T-cell (primary cell): ENCODE measurements at regions not wholly inside any gene's neighbourhood (a gene's known extent, or its start where the extent isn't known, plus 50 kb on each side); places are given as distances from the start of the nearest gene placed in this dataset.

Source experiments
- ATAC-seq, 4 experiments: fragments of 200-7000 bp in 3 of 4; fragments of 150-1000 bp in 1 of 4; cut with Tn5 transposase; replicated peaks in 1 of 4; 1 replicate in 3 of 4; 2 replicates in 1 of 4; pipeline ENCODE4 v1.10.0; 2021; ENCODE audit warnings: moderate library complexity in 3 of 4, mild to moderate bottlenecking in 2 of 4, moderate number of reproducible peaks in 1 of 4
- CTCF ChIA-PET, 2 donors: fragments of 300-600 bp; sonication (Branson Sonifier 250); formaldehyde crosslinking; loops; one replicate each; lab custom pipeline; 2022; ENCODE audit warnings: antibody characterized with exemption in 2 of 2; lab: Charles Lee
- POLR2A ChIA-PET, 2 donors: fragments of 300-600 bp; sonication (Branson Sonifier 250); formaldehyde crosslinking; loops; one replicate each; lab custom pipeline; 2022; ENCODE audit warnings: antibody characterized with exemption in 2 of 2; lab: Charles Lee
- DNase-seq, 35 experiments: peaks; one replicate each; pipeline versions ENCODE4 v3.0.0 to v3.0.0-alpha.2; 2013 to 2023
- H3K27ac ChIP-seq: one replicate; pipeline ENCODE4 v1.5.1; 2013; ENCODE audit warnings: low read length
- H3K27me3 ChIP-seq, 2 experiments: replicated peaks in 1 of 2; 1 replicate in 1 of 2; 2 replicates in 1 of 2; pipeline versions ENCODE4 v1.6.1 to v1.7.0; 2013; ENCODE audit warnings: low read length in 1 of 2, mixed read lengths in 1 of 2; ENCODE audit not compliant: control insufficient read depth in 2 of 2, insufficient read depth in 2 of 2; ENCODE audit errors: extremely low read depth in 1 of 2
- H3K36me3 ChIP-seq, 2 donors: 1 replicate in 1 of 2; 2 replicates in 1 of 2; pipeline versions ENCODE4 v1.6.1 to v1.7.0; 2013; ENCODE audit warnings: low read length in 1 of 2; ENCODE audit not compliant: control insufficient read depth in 2 of 2, insufficient read depth in 1 of 2; ENCODE audit errors: extremely low read depth in 1 of 2
- H3K4me1 ChIP-seq, 2 experiments: 1 replicate in 1 of 2; 2 replicates in 1 of 2; pipeline versions ENCODE4 v1.6.1 to v1.7.0; 2013; ENCODE audit warnings: low read length in 2 of 2, mixed read lengths in 1 of 2; ENCODE audit not compliant: insufficient read depth in 2 of 2, control insufficient read depth in 1 of 2; ENCODE audit errors: extremely low read depth in 1 of 2
- H3K4me3 ChIP-seq, 2 donors: 1 replicate in 1 of 2; 2 replicates in 1 of 2; pipeline versions ENCODE4 v1.5.1 to v1.7.0; 2013; ENCODE audit warnings: mild to moderate bottlenecking in 2 of 2, low read length in 1 of 2, moderate library complexity in 1 of 2; ENCODE audit not compliant: control insufficient read depth in 1 of 2; ENCODE audit errors: extremely low read depth in 1 of 2
- H3K9me3 ChIP-seq: 2 replicates; pipeline ENCODE4 v1.7.0; 2013
- H3K27ac Mint-ChIP-seq, 2 donors: one replicate each; pipeline ENCODE4 v1.8.0; 2020 to 2021; ENCODE audit warnings: mild to moderate bottlenecking in 2 of 2, mixed read lengths in 2 of 2
- H3K27me3 Mint-ChIP-seq, 2 donors: one replicate each; pipeline ENCODE4 v1.8.0; 2021 to 2022; ENCODE audit warnings: mixed read lengths in 2 of 2
- H3K36me3 Mint-ChIP-seq: one replicate; pipeline ENCODE4 v1.8.0; 2021; ENCODE audit warnings: mixed read lengths
- H3K4me1 Mint-ChIP-seq, 3 donors: one replicate each; pipeline ENCODE4 v1.8.0; 2020 to 2022; ENCODE audit warnings: mixed read lengths in 3 of 3, mild to moderate bottlenecking in 1 of 3
- H3K4me3 Mint-ChIP-seq, 3 donors: one replicate each; pipeline ENCODE4 v1.8.0; 2020 to 2022; ENCODE audit warnings: mild to moderate bottlenecking in 3 of 3, mixed read lengths in 3 of 3, moderate library complexity in 3 of 3
- H3K9me3 Mint-ChIP-seq, 3 donors: one replicate each; pipeline ENCODE4 v1.8.0; 2020 to 2022; ENCODE audit warnings: mixed read lengths in 3 of 3
- WGBS: methylation state at CpG from one replicate; pipeline ENCODE4 v1.1.5; 2013; ENCODE audit warnings: missing lambda C conversion rate; ENCODE audit not compliant: insufficient coverage; 5-methylcytosine and 5-hydroxymethylcytosine counted together

GRCh38 chr4:130699004-130699403 lies 1603.1 kb downstream of the C4orf33 start:
- Histone ChIP-seq H3K4me3 (no peak overlapping the region), H3K4me1 (no peaks in the 10 kb centered on the region), H3K27ac (no peak overlapping the region), H3K36me3 (no peaks in the 10 kb centered on the region), H3K9me3 (no peaks in the 10 kb centered on the region), H3K27me3 (no peaks in the 10 kb centered on the region)
- CTCF ChIA-PET, result no interaction called here
- no peaks in the 10 kb centered on the region for H3K4me1 Mint-ChIP-seq
- ATAC-seq, result no peak
- POLR2A ChIA-PET, result no interaction called here
- H3K36me3 Mint-ChIP-seq, result no peaks in the 10 kb centered on the region
- no peak overlapping the region for H3K27ac Mint-ChIP-seq
- WGBS, result no CpG with 5 or more reads among the region's 5 CpGs
- no peak overlapping the region for H3K4me3 Mint-ChIP-seq
- no peak for DNase-seq
- no peaks in the 10 kb centered on the region for H3K27me3 Mint-ChIP-seq
- H3K9me3 Mint-ChIP-seq, result peaks cover 5 to 7% (median 7%) of the 10 kb centered on the region in 3 donors

- no peaks in the 10 kb centered on the region for H3K27me3 ChIP-seq
- H3K4me1 Mint-ChIP-seq, result no peaks in the 10 kb centered on the region
- CTCF ChIA-PET, result no interaction called here
- no peak overlapping the region for H3K27ac ChIP-seq
- POLR2A ChIA-PET, result no interaction called here
- no peaks in the 10 kb centered on the region for H3K36me3 ChIP-seq
- H3K27ac Mint-ChIP-seq, result no peak overlapping the region
- 73% methylated on average over 3 of the region's 8 CpGs for WGBS
- ATAC-seq (no peak), DNase-seq (no peak)
- no peak overlapping the region for H3K4me3 ChIP-seq
- H3K4me3 Mint-ChIP-seq, result no peak overlapping the region
- H3K9me3 ChIP-seq, result no peaks in the 10 kb centered on the region
- no peaks in the 10 kb centered on the region for H3K36me3 Mint-ChIP-seq
- peaks cover 5 to 11% (median 11%) of the 10 kb centered on the region in 3 donors for H3K9me3 Mint-ChIP-seq
- H3K4me1 ChIP-seq, result no peaks in the 10 kb centered on the region
- H3K27me3 Mint-ChIP-seq, result no peaks in the 10 kb centered on the region
These were observed 1607.4 kb downstream of the C4orf33 start for GRCh38 chr4:130703211-130703935.

- Histone ChIP-seq H3K27ac (no peak overlapping the region), H3K36me3 (no peaks in the 10 kb centered on the region), H3K4me3 (no peak overlapping the region), H3K9me3 (no peaks in the 10 kb centered on the region), H3K27me3 (no peaks in the 10 kb centered on the region), H3K4me1 (no peaks in the 10 kb centered on the region)
- ChIA-PET POLR2A (no interaction called here), CTCF (no interaction called here)
- no peak for ATAC-seq
- no peaks in the 10 kb centered on the region for H3K27me3 Mint-ChIP-seq
- H3K4me1 Mint-ChIP-seq, result no peaks in the 10 kb centered on the region
- DNase-seq, result no peak
- no peak overlapping the region for H3K27ac Mint-ChIP-seq
- H3K4me3 Mint-ChIP-seq, result no peak overlapping the region
- H3K9me3 Mint-ChIP-seq, result peaks cover 0 to 11% (median 4%) of the 10 kb centered on the region in 3 donors
- no peaks in the 10 kb centered on the region for H3K36me3 Mint-ChIP-seq
These were observed 1609.1 kb downstream of the C4orf33 start for GRCh38 chr4:130705023-130705422.

- Histone ChIP-seq H3K4me3 (no peak overlapping the region), H3K9me3 (no peaks in the 10 kb centered on the region), H3K27ac (no peak overlapping the region), H3K27me3 (no peaks in the 10 kb centered on the region), H3K36me3 (no peaks in the 10 kb centered on the region), H3K4me1 (no peaks in the 10 kb centered on the region)
- no CpG with 5 or more reads among the region's 1 CpG for WGBS
- Mint-ChIP-seq H3K27me3 (no peaks in the 10 kb centered on the region), H3K4me3 (no peak overlapping the region), H3K27ac (no peak overlapping the region), H3K9me3 (peaks cover 10 to 11% (median 10%) of the 10 kb centered on the region in 3 donors), H3K4me1 (no peaks in the 10 kb centered on the region), H3K36me3 (no peaks in the 10 kb centered on the region)
- ATAC-seq, result no peak
- CTCF ChIA-PET, result interaction anchor here in 1 of 2 donors (0.6 kb wide), 1 partner anchor 1586 kb away, joined by 5 read pairs; no protein-coding TSS in a partner anchor
- DNase-seq, result no peak
- POLR2A ChIA-PET, result no interaction called here
These were observed 1616.1 kb downstream of the C4orf33 start for GRCh38 chr4:130712038-130712437.

GRCh38 chr4:130714006-130714405 lies 1618.1 kb downstream of the C4orf33 start:
- no peak for DNase-seq
- Mint-ChIP-seq H3K27ac (no peak overlapping the region), H3K4me1 (no peaks in the 10 kb centered on the region), H3K4me3 (no peak overlapping the region), H3K9me3 (peaks cover 5 to 11% (median 10%) of the 10 kb centered on the region in 3 donors), H3K27me3 (no peaks in the 10 kb centered on the region), H3K36me3 (no peaks in the 10 kb centered on the region)
- POLR2A ChIA-PET, result no interaction called here
- ATAC-seq, result no peak
- H3K4me3 ChIP-seq, result no peak overlapping the region
- H3K9me3 ChIP-seq, result no peaks in the 10 kb centered on the region
- CTCF ChIA-PET, result no interaction called here
- H3K36me3 ChIP-seq, result no peaks in the 10 kb centered on the region
- H3K27ac ChIP-seq, result no peak overlapping the region
- WGBS, result no CpG with 5 or more reads among the region's 1 CpG
- H3K4me1 ChIP-seq, result no peaks in the 10 kb centered on the region
- no peaks in the 10 kb centered on the region for H3K27me3 ChIP-seq

- Histone ChIP-seq H3K27me3 (no peaks in the 10 kb centered on the region), H3K36me3 (no peaks in the 10 kb centered on the region), H3K4me1 (no peaks in the 10 kb centered on the region), H3K9me3 (no peaks in the 10 kb centered on the region), H3K27ac (no peak overlapping the region), H3K4me3 (no peak overlapping the region)
- ATAC-seq, result no peak
- POLR2A ChIA-PET, result no interaction called here
- Mint-ChIP-seq H3K36me3 (no peaks in the 10 kb centered on the region), H3K27ac (no peak overlapping the region), H3K4me3 (no peak overlapping the region), H3K27me3 (no peaks in the 10 kb centered on the region), H3K9me3 (peaks cover 0 to 10% (median 3%) of the 10 kb centered on the region in 3 donors), H3K4me1 (no peaks in the 10 kb centered on the region)
- DNase-seq, result no peak
- CTCF ChIA-PET, result no interaction called here
These were observed 1626.4 kb downstream of the C4orf33 start for GRCh38 chr4:130722361-130722760.
